Loucy (cell line): ENCODE measurements at regions not wholly inside any gene's neighbourhood (a gene's known extent, or its start where the extent isn't known, plus 50 kb on each side); places are given as distances from the start of the nearest gene placed in this dataset.

Experiments
- EZH2phosphoT487 ChIP-seq: fragments of 200-600 bp; IDR thresholded peaks from 2 replicates; pipeline ENCODE4 v1.6.1; 2018; ENCODE audit warnings: antibody characterized with exemption, mild to moderate bottlenecking, moderate library complexity, borderline replicate concordance
- TF ChIP-seq, protein P1 (sequence below): fragments of 200-600 bp; sonication (generic); conservative IDR thresholded peaks from 2 replicates; pipeline ENCODE4 v1.5.1; 2014; ENCODE audit warnings: mild to moderate bottlenecking, antibody characterized with exemption, low read length

DNA sequence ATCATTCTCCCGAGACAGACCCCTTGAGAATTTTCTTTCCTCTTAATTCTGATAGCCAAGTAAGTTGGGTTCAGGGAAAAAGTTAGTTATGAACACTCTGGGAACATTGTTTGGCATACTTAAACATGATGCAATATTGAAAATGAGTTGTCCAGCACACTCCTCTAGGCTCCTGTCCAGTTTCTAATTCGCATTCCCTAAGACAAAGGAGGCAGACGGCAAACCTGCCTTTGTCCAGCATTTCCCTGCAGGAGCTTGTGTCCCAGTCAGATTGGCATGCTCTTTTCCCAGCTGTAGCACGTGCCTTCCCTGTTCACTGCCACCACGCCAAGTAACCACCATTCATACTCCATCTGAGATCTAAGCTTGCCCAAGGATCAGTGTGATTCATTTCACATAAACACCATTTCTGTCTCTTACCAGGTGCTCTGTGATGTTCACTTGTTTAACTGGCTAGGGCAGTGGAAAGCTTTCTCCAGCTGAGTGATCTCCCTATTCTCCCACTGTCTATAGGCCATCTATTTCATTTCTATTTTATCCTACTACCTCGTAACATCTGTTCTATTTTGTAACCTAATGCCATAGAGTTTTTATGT, 150.0 kb upstream of the EPB41L3 start:
- TF ChIP-seq, protein P1, sequence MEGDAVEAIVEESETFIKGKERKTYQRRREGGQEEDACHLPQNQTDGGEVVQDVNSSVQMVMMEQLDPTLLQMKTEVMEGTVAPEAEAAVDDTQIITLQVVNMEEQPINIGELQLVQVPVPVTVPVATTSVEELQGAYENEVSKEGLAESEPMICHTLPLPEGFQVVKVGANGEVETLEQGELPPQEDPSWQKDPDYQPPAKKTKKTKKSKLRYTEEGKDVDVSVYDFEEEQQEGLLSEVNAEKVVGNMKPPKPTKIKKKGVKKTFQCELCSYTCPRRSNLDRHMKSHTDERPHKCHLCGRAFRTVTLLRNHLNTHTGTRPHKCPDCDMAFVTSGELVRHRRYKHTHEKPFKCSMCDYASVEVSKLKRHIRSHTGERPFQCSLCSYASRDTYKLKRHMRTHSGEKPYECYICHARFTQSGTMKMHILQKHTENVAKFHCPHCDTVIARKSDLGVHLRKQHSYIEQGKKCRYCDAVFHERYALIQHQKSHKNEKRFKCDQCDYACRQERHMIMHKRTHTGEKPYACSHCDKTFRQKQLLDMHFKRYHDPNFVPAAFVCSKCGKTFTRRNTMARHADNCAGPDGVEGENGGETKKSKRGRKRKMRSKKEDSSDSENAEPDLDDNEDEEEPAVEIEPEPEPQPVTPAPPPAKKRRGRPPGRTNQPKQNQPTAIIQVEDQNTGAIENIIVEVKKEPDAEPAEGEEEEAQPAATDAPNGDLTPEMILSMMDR = no peak
- no peak for TF ChIP-seq EZH2phosphoT487
